Fibroblast of mammary gland (primary cell): ENCODE measurements at regions not wholly inside any gene's neighbourhood (a gene's known extent, or its start where the extent isn't known, plus 50 kb on each side); places are given as distances from the start of the nearest gene placed in this dataset.
"Not testable (repeated sequence)": the region's sequence is repeated elsewhere in the genome, so short reads cannot be mapped to it uniquely, and the experiment has no call there.

ENCODE experiments used
- DNase-seq: peaks from one replicate; pipeline ENCODE4 v3.0.0-alpha.2; 2010; ENCODE audit warnings: low read depth
- H3K4me3 ChIP-seq: 2 replicates; pipeline ENCODE4 v1.5.1; 2011; ENCODE audit warnings: low read depth, mild to moderate bottlenecking, low read length, moderate library complexity; ENCODE audit not compliant: control insufficient read depth
- CTCF ChIP-seq: conservative IDR thresholded peaks from 2 replicates; pipeline ENCODE4 v1.5.1; 2011; ENCODE audit warnings: low read depth, low read length, inconsistent platforms; ENCODE audit not compliant: control insufficient read depth, insufficient read depth

GRCh38 chr9:22954964-22955363 is 508.3 kb downstream of the DMRTA1 start:
- no peak for DNase-seq
- TF ChIP-seq CTCF: no peak
- H3K4me3 ChIP-seq: no peak overlapping the region

- no peak for TF ChIP-seq CTCF
- DNase-seq: no peak
- no peak overlapping the region for H3K4me3 ChIP-seq
Measured at GRCh38 chr9:22969350-22969979, 522.8 kb downstream of the DMRTA1 start.

DNA sequence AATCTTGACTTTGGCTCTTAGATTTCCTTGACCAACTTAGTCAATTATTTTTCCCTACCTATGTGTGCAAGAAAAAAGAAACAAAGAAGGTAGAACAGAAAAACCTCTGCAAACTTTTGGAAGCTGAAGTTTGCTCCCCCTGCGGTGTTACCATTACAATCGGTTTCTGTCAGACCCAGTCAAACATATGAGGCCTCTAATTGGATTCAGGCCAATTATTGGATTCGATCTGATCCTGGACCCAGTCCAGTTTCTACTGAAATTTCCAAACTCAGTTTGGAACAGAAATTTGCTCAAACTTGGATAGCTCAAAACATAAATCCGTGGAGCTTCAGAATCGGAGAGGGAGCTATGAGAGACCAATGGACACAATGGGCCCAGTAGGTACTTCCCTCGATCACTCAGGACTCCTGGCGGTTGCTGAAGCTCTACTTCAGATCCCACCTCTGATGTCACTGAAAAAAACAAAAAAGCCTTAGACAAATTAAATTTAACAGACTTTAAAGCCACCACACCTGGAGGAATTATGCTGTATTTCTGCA is 523.9 kb downstream of the DMRTA1 start:
- no peak overlapping the region for H3K4me3 ChIP-seq
- TF ChIP-seq CTCF: no peak
- DNase-seq: no peak

DNA sequence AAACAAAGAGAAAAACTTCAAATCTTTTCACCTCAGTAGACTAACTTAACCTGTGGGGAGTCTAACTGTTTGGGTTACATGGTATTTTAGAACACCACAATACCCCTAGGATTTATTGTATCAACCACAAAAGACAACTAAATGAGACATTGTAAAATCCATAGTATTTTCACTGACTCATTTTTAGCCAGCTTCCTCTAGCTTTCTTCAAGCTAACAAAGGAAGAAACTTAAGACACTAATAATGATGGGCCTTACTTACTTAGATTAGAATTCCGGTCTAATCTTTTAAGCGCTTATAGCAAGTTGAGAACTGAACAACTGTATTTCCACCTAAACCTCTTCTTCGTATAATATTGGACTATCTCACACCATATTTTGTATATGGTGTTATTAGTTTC is 529.3 kb downstream of the DMRTA1 start:
- DNase-seq: peak; percentile 46

DNA sequence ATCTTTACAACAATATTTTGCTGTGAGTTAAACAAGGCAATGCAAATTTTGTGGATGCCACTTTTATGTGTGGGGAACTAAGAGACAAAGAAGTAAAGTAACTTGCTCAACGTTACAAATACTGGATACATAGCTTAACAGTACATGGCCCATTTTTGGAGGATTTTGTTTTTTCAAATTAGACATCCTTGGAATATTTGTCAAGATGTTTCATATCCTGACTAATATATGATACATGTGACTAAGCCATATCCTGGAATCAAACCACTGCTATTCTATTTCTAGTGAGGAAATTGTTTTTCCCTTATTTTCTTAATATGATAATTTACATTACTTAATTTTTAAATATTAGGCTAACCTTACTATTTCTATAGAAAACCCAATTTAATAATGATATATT is 529.8 kb downstream of the DMRTA1 start:
- no peak for TF ChIP-seq CTCF
- DNase-seq: peak; percentile 54

More for the DNA sequence above, 529.3 kb downstream of the DMRTA1 start:
- no peak for TF ChIP-seq CTCF
- H3K4me3 ChIP-seq: no peak overlapping the region

DNA sequence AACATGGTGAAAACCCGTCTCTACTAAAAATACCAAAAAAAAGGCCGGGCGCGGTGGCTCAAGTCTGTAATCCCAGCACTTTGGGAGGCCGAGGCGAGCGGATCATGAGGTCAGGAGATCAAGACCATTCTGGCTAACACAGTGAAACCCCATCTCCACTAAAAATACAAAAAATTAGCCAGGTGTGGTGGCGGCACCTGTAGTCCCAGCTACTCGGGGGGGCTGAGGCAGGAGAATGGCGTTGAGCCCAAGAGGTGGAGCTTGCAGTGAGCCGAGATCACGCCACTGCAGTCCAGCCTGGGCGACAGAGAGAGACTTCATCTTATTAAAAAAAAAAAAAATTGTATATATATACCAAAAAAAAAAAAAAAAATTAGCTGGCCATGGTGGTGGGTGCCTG is 533.8 kb downstream of the DMRTA1 start:
- not testable (repeated sequence) for H3K4me3 ChIP-seq, DNase-seq

More for the DNA sequence above, 529.8 kb downstream of the DMRTA1 start:
- no peak overlapping the region for H3K4me3 ChIP-seq

DNA sequence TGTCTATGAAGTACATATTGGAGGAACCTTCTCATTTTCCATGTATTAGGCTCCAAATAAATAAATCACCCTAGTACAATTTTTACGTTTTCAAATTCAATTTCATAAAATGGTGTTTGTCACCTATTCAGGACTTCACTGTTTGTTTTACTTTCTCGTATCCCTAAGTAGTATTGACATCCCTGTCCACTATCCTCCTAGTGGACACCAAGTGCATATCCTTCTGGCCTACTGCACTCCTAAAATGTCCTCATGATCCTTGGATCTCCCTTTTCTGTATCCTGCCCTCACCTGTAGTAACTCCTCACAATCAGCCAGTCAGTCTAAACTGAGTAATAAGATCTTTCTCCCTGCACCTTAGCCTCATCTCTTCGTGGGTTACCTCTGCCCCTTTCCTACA is 539.9 kb downstream of the DMRTA1 start:
- H3K4me3 ChIP-seq: no peak overlapping the region
- peak; percentile 23 for TF ChIP-seq CTCF
- peak; percentile 8 for DNase-seq
